SH-SY5Y (cell line): ENCODE measurements at regions not wholly inside any gene's neighbourhood (a gene's known extent, or its start where the extent isn't known, plus 50 kb on each side); places are given as distances from the start of the nearest gene placed in this dataset.

ENCODE experiments used
- GATA2 ChIP-seq: IDR thresholded peaks from 2 replicates; pipeline ENCODE4 v1.6.1; 2011; ENCODE audit warnings: mild to moderate bottlenecking, low read depth, low read length
- GATA3 ChIP-seq: IDR thresholded peaks from 2 replicates; pipeline ENCODE4 v1.6.1; 2011; ENCODE audit warnings: low read depth, mild to moderate bottlenecking, low read length, moderate library complexity

DNA sequence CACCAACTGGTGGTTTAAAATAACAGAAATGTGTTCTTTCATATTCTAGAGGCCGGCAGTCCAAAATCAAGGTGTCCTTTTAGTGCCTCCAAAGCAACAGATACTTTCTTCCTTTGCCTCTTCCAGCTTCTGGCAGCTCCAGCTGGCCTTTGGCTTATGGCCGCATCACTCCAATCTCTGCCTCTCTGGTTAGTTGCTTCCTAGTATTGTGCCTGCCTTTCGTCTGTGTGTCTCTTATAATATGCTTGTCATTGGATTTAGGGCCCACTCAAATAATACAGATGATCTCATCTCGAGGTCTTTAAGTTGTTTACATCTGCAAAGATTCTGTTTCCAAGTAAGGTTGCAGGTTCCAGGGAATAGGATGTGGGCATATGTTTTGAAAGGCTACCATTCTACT is 855.2 kb upstream of the ID2 start:
- TF ChIP-seq GATA3 = no peak
- TF ChIP-seq GATA2 = no peak

DNA sequence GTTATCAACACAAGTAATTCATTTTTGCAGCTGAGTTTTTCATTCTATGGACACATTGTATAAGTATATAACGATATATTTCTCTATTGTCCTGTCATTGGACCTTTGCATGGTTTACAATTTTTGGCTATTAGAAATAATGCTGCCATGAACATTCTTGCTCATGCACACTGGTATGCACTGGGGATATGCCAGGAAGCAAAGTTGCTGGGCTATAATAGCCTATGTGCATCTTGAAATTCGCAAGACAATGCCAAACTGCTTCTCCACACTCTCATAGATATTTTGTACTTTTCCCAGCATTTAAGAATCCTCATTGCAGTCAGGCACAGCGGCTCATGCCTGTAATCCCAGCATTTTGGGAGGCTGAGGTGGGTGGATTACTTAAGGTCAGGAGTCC is 852.6 kb upstream of the ID2 start:
- TF ChIP-seq GATA2 (no peak), GATA3 (no peak)

DNA sequence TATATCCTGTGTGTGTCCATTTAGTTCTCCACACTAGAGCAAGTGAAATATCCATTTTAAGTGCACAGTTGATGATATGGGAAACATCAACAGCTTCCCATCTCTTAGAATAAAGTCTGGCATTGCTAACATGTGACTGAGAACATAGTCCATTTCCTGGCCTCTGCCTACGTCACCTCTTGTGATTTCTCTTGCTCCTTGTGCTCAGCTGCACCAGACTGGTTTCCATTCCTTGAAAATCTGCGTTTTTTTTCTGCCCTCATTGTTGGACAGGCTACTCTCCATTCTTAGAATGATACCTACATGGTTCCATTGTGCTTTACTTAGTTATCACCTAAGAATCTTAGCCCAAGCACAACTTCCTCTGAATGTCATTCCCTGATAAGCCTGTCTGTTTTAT is 851.2 kb upstream of the ID2 start:
- no peak for TF ChIP-seq GATA3
- TF ChIP-seq GATA2 = no peak

GRCh38 chr2:7835151-7835550 is 846.7 kb upstream of the ID2 start:
- TF ChIP-seq GATA2 (no peak), GATA3 (no peak)

DNA sequence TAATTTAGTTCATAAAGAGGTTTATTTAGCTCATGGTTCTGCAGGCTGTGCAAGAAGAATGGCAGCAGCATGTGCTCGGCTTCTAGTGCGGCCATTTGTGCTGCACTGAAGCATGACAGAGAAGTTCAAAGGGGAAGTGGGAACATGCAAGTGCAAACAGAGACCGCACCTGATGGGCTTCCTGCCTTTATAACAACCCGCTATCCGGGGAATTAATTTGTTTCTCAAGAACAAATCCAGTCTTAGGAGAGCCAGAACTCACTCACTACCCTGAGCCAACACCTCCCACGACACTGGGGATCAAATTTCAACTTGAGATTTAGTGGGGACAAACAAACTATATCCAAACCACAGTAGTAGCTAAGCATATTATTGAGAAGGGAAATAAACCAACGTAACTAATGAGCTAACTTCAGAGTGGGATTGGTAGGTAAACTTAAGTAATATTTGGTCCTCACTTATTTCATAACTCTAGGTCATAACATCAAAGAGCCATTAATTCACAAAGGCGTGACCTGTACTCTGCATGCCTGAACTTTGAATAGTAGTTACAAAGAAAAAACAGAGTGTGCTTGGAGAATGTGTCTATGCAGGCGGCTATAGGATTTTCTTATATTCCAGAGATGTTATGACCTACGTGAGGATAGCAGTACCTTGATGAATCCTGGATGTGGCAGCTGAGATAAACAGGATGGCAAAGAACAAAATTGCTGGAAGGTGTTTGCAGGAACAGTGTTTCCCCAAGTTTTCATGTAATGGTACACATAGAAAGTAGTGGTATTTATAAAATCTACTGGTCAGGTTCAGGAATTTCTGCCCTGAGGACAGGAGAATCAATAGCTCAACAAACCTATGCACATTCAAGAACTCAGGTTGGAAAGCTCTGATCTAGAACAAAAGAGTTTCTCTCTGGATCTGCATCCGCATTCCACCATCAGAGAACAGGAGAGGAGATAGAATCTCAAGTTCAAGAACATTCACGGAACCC is 845.9 kb upstream of the ID2 start:
- TF ChIP-seq GATA3 (no peak), GATA2 (no peak)

GRCh38 chr2:7837237-7837760 is 844.6 kb upstream of the ID2 start:
- no peak for TF ChIP-seq GATA3
- no peak for TF ChIP-seq GATA2

DNA sequence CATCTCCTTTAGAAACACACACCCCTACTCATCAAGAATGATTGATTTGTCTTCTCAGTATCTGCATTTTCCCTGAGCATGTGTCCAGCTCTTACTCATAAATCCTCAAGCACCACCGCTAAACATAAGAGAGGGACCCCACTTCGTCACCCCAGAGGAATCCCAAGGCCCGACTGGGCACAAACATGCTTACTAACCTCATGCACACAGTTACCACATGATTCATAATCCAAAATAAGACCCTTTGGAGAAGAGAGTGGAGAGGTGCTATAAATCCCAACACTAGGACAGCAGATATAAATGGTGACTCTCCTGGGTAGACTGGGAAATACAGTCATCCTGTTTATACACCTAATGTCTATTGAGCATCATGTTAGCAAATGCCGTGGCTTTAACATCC is 843.2 kb upstream of the ID2 start:
- TF ChIP-seq GATA2 (no peak), GATA3 (no peak)

DNA sequence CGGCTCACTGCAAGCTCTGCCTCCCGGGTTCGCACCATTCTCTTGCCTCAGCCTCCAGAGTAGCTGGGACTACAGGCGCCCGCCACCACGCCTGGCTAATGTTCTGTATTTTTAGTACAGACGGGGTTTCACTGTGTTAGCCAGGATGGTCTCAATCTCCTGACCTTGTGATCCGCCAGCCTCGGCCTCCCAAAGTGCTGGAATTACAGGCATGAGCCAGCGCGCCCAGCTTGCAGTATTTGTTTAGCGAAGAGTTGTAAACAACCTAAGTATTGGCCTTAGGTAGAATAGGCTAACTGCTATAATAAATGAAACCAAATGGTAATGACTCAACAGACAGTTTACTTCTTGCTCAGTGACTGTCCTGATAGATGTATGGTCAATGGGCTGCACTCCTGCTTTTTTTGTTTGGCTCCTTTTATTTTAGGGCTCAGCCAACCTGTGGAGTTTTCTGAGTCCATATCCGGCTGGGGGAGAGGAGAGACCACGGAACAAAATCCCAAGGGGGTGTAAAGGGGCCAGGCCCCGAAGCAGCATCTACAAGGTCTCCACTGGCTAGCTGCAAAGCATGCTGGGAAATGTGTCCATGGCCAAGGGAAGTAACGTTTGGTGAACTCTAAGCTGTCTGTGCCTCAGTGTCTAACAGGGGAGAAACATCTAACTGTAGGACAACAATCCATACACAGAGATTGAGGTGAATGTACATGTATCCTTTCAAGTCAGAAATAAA is 841.0 kb upstream of the ID2 start:
- no peak for TF ChIP-seq GATA3

DNA sequence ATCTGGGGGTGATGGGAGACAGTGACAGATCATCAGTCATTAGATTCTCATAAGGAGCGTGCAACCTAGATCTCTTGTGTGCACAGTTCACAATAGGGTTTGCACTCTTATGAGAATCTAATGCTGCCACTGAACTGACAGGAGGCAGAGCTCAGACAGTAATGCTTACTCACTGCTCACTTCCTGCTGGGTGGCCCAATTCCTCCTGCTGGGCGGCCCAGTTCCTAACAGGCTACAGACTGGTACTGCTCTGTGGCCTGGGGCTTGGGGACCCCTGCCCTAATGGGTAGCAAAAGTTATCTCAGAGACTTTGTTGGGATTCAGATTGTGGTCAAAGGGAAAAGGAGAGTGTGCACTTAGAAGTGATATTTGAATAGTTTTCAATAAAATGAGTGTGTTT is 840.1 kb upstream of the ID2 start:
- no peak for TF ChIP-seq GATA2
- TF ChIP-seq GATA3 = no peak

DNA sequence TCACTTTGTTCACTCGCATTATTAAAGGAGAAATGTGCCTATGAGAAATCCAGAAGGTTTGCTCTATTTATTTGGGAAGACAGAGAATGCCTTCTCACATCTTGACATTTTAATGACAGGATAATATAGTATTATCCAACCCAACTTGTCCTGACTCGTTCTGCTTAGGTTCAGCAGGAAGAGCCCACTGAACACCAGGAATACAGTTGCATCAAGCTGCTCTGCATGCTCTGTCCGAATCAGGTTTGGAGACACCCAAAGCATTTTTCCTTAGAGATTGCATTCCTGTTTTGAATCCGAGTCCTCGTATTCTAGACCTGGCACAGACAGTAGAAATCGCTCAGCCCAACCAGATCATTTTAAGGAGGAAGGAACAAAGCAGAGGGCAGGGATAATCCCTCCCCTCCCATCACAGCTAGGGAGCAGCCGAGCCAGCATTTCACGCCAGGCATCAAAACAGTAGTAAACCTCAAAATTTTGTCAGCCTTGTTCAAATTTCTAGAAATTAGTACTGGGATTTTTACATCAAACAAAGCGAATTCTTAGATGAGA is 837.4 kb upstream of the ID2 start:
- TF ChIP-seq GATA2 = no peak
- no peak for TF ChIP-seq GATA3

DNA sequence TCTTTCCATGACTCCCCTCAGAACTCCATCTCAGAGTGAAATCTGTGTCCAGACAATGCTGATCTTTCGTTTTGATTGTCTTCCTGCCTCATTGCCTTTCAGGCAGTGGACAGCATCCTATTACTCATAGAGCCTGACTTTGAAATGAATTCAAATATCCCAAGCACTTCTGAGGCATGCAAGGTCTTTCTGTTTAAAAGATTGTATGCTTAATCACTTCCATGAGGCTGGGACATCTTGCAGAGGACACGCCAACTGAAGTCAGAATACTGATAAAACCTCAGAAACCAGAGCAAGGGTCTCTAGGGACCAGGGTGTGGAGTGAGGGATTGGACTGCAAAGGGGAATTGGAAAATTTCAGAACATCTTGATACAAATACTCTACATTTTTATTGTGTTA is 836.5 kb upstream of the ID2 start:
- TF ChIP-seq GATA2 (no peak), GATA3 (no peak)

- TF ChIP-seq GATA2 = no peak
- no peak for TF ChIP-seq GATA3
Observed at GRCh38 chr2:7846607-7847006, 835.2 kb upstream of the ID2 start.

GRCh38 chr2:7847321-7847720 is 834.5 kb upstream of the ID2 start:
- TF ChIP-seq GATA3 (no peak), GATA2 (no peak)

DNA sequence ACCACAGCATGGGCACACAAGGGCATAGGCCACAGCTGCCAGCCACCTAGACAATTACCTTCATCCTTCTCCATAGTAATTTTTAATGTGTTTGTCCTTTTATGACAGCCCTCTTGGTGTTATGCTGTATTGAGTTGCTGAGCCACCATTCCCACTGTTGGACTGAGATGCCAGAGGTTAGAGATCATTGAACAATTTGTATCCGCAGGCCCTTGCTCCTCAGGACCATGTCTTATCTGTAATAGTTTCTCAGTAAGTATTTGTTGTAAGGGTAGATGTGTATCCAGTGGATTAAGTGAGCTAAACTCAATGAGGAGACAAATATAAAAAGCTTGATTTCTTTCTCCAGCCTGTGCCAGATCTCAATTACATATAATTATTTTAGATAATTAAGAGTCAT is 832.8 kb upstream of the ID2 start:
- no peak for TF ChIP-seq GATA2
- no peak for TF ChIP-seq GATA3

DNA sequence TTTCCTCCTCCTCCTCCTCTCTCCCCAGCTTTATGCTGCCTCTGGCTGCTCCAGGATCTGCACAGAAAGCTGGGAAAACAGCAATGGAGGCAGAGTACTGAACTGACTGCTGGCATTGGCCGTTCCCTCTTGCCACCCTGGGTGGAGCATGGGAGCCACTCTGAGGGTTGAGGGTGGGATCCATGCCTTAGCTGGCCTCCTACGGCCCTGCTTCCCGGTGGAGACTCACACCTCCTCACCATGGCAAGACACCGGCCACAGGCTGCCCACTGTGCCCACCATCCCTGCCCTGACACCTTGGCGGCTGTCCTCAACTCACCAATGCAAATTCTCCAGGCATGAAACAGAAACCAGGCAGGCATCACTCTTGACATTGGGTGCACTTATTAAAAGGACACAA is 832.3 kb upstream of the ID2 start:
- no peak for TF ChIP-seq GATA3
- TF ChIP-seq GATA2 = no peak
